Activated CD4-positive, alpha-beta T cell treated with anti-CD3 and anti-CD28 coated beads, Interleukin-2, amount 50 U/mL, for 48 hours (primary cell): ENCODE measurements at regions not wholly inside any gene's neighbourhood (a gene's known extent, or its start where the extent isn't known, plus 50 kb on each side); places are given as distances from the start of the nearest gene placed in this dataset.

Source experiments
- DNase-seq, 2 experiments: peaks; one replicate each; pipeline ENCODE4 v3.0.0-alpha.2; 2020

GRCh38 chr4:52290466-52290865 is 239.4 kb downstream of the SPATA18 start:
- DNase-seq: no peak

GRCh38 chr4:52292245-52292644 is 241.1 kb downstream of the SPATA18 start:
- no peak for DNase-seq

- DNase-seq: no peak
Measured at GRCh38 chr4:52296341-52296740, 245.2 kb downstream of the SPATA18 start.

GRCh38 chr4:52298444-52298843 is 247.3 kb downstream of the SPATA18 start:
- DNase-seq: no peak

- DNase-seq: no peak
Measured at GRCh38 chr4:52299120-52299519, 248.0 kb downstream of the SPATA18 start.

- no peak for DNase-seq
Measured at GRCh38 chr4:52311464-52312125, 260.5 kb downstream of the SPATA18 start.

GRCh38 chr4:52312722-52313121 is 261.6 kb downstream of the SPATA18 start:
- no peak for DNase-seq

- DNase-seq: no peak
Measured at GRCh38 chr4:52317361-52317879, 266.3 kb downstream of the SPATA18 start.

- no peak for DNase-seq
Measured at GRCh38 chr4:52317981-52318380, 266.9 kb downstream of the SPATA18 start.

GRCh38 chr4:52329894-52330293 is 278.8 kb downstream of the SPATA18 start:
- DNase-seq: no peak

GRCh38 chr4:52343595-52343994 is 292.5 kb downstream of the SPATA18 start:
- no peak for DNase-seq

- DNase-seq: no peak
Measured at GRCh38 chr4:52350926-52351325, 299.8 kb downstream of the SPATA18 start.

- DNase-seq: no peak
Measured at GRCh38 chr4:52358366-52358765, 300.7 kb downstream of the USP46 start.

GRCh38 chr4:52358883-52359321 is 300.2 kb downstream of the USP46 start:
- no peak for DNase-seq

GRCh38 chr4:52366191-52366590 is 292.9 kb downstream of the USP46 start:
- no peak for DNase-seq

GRCh38 chr4:52366621-52367020 is 292.5 kb downstream of the USP46 start:
- no peak for DNase-seq

GRCh38 chr4:52367282-52367830 is 291.7 kb downstream of the USP46 start:
- no peak for DNase-seq

GRCh38 chr4:52368895-52369294 is 290.2 kb downstream of the USP46 start:
- DNase-seq: no peak

GRCh38 chr4:52369649-52370048 is 289.5 kb downstream of the USP46 start:
- no peak for DNase-seq

GRCh38 chr4:52370576-52370975 is 288.5 kb downstream of the USP46 start:
- no peak for DNase-seq

- no peak for DNase-seq
Measured at GRCh38 chr4:52371841-52372240, 287.3 kb downstream of the USP46 start.

- no peak for DNase-seq
Measured at GRCh38 chr4:52372269-52372668, 286.8 kb downstream of the USP46 start.

GRCh38 chr4:52372747-52373146 is 286.4 kb downstream of the USP46 start:
- no peak for DNase-seq

GRCh38 chr4:52373650-52374049 is 285.5 kb downstream of the USP46 start:
- DNase-seq: no peak

GRCh38 chr4:52374877-52375276 is 284.2 kb downstream of the USP46 start:
- DNase-seq: no peak
